ENCODE measurements at regions not wholly inside any gene's neighbourhood (a gene's known extent, or its start where the extent isn't known, plus 50 kb on each side); places are given as distances from the start of the nearest gene placed in this dataset.

DNA sequence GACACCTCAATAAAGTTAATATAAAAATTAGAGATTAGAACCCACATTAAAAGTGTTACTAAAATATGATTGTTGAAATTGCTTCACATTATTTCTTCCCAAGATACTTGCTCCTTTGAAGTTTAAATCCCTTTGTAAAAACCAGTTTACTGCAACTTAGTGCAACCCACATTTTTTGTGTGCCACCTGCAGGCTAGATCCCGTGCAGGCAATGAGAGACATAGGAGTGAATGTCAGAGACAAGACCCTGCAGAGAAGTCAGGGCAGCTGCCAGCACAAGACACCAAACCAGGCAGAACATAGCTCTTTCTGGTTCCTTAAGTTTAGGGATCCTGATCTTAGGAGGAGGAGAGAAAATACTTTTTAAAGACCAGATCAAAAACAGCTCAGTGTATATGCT lies 142.8 kb upstream of the MTNR1B start:
- Histone ChIP-seq H3K4me1 (ENCODE audit: control insufficient read depth, insufficient read depth, low read length) (no peaks in the 10 kb centered on the region), H3K36me3 (ENCODE audit: control insufficient read depth, insufficient read depth, low read length) (no peaks in the 10 kb centered on the region), H3K9me3 (ENCODE audit: control insufficient read depth, insufficient read depth, low read depth, low read length) (no peaks in the 10 kb centered on the region), H3K4me3 (ENCODE audit: low read depth in 2 of 2, low read length in 2 of 2) (no peak overlapping the region), H3K27me3 (ENCODE audit: control insufficient read depth, insufficient read depth, low read length) (no peaks in the 10 kb centered on the region), H3K27ac (ENCODE audit: low read length) (no peak overlapping the region)
- no peak for DNase-seq (ENCODE audit: low read depth, low spot score)
- TF ChIP-seq TCF7L2 (IDR thresholded peaks at IDR 0.05; ENCODE audit: low read depth, low read length) (no peak), REST (IDR thresholded peaks at IDR 0.05; ENCODE audit: insufficient read depth in 1 of 2, low read depth in 2 of 2, low read length in 1 of 2) (no peak), CTCF (IDR thresholded peaks at IDR 0.05) (no peak)
- ChIA-PET POLR2A (no interaction called here), CTCF (no interaction called here)
- intact Hi-C loops (cut with micrococcal nuclease; ENCODE audit: unreplicated experiment) (no loop called here), in situ Hi-C loops (cut with HindIII; ENCODE audit: low pct_unique_long_range_greater_than_20kb, low sequenced_read_pairs) (no loop called here)
- ATAC-seq, result no peak
- BruUV-seq (replicated peaks), result no TSS peak

GRCh38 chr11:92827132-92827531 lies 142.3 kb upstream of the MTNR1B start:
- DNase-seq (ENCODE audit: low read depth, low spot score) (no peak), ATAC-seq (no peak)
- Histone ChIP-seq H3K9me3 (ENCODE audit: control insufficient read depth, insufficient read depth, low read depth, low read length) (no peaks in the 10 kb centered on the region), H3K27ac (ENCODE audit: low read length) (no peak overlapping the region), H3K36me3 (ENCODE audit: control insufficient read depth, insufficient read depth, low read length) (no peaks in the 10 kb centered on the region), H3K4me1 (ENCODE audit: control insufficient read depth, insufficient read depth, low read length) (no peaks in the 10 kb centered on the region), H3K4me3 (ENCODE audit: low read depth in 2 of 2, low read length in 2 of 2) (no peak overlapping the region), H3K27me3 (ENCODE audit: control insufficient read depth, insufficient read depth, low read length) (no peaks in the 10 kb centered on the region)
- CTCF ChIA-PET, result no interaction called here
- intact Hi-C loops (cut with micrococcal nuclease; ENCODE audit: unreplicated experiment) (no loop called here), in situ Hi-C loops (cut with HindIII; ENCODE audit: low pct_unique_long_range_greater_than_20kb, low sequenced_read_pairs) (no loop called here)
- no TSS peak for BruUV-seq (replicated peaks)
- TF ChIP-seq SIN3A (IDR thresholded peaks at IDR 0.05; ENCODE audit: borderline replicate concordance, insufficient read depth, low read depth, low read length), result no peak
- TF ChIP-seq REST (IDR thresholded peaks at IDR 0.05; ENCODE audit: insufficient read depth in 1 of 2, low read depth in 2 of 2, low read length in 1 of 2), result no peak
- no peak for TF ChIP-seq POLR2AphosphoS5 (IDR thresholded peaks at IDR 0.05; ENCODE audit: low read depth, low read length)
- TF ChIP-seq TCF7L2 (IDR thresholded peaks at IDR 0.05; ENCODE audit: low read depth, low read length), result no peak
- no peak for TF ChIP-seq CTCF (IDR thresholded peaks at IDR 0.05)
- POLR2A ChIA-PET, result no interaction called here

Data from Panc1 (cell line).